Tibial nerve (tissue), 4 donors: ENCODE measurements at regions not wholly inside any gene's neighbourhood (a gene's known extent, or its start where the extent isn't known, plus 50 kb on each side); places are given as distances from the start of the nearest gene placed in this dataset.

Source experiments
- DNase-seq, 2 donors: peaks; one replicate each; pipeline ENCODE4 v3.0.0-alpha.2; 2019; ENCODE audit warnings: low spot score in 2 of 2
- H3K27ac ChIP-seq, 4 donors: fragments of 200-600 bp; sonication (generic) in 3 of 4; one replicate each; pipeline ENCODE4 v1.5.1; 2017 to 2019; ENCODE audit warnings: mild to moderate bottlenecking in 1 of 4
- H3K27me3 ChIP-seq, 2 donors: fragments of 200-600 bp; sonication (generic) in 1 of 2; one replicate each; pipeline versions ENCODE4 v1.5.1 to v1.6.0; 2017 to 2019
- H3K36me3 ChIP-seq, 3 donors: fragments of 200-600 bp; sonication (generic); one replicate each; pipeline ENCODE4 v1.5.1; 2018 to 2019
- H3K4me1 ChIP-seq, 4 donors: fragments of 200-600 bp; sonication (generic) in 3 of 4; one replicate each; pipeline ENCODE4 v1.5.1; 2017 to 2019
- H3K4me3 ChIP-seq, 4 donors: fragments of 200-600 bp; sonication (generic) in 3 of 4; one replicate each; pipeline ENCODE4 v1.5.1; 2017 to 2019; ENCODE audit warnings: mild to moderate bottlenecking in 1 of 4, moderate library complexity in 1 of 4
- H3K9me3 ChIP-seq, 4 donors: fragments of 200-600 bp; sonication (generic) in 3 of 4; one replicate each; pipeline ENCODE4 v1.5.1; 2017 to 2019
- CTCF ChIP-seq, 5 experiments: fragments of 200-600 bp in 3 of 5; fragments of 450-650 bp in 2 of 5; sonication (generic) in 3 of 5; IDR thresholded peaks; one replicate each; pipeline ENCODE4 v1.5.1; 2016 to 2019; ENCODE audit warnings: antibody characterized with exemption in 5 of 5, mild to moderate bottlenecking in 3 of 5, moderate library complexity in 2 of 5
- EP300 ChIP-seq, 2 donors: sonication (generic); formaldehyde crosslinking; IDR thresholded peaks; one replicate each; pipeline ENCODE4 v1.6.1; 2017; ENCODE audit warnings: antibody characterized with exemption in 2 of 2, mild to moderate bottlenecking in 1 of 2
- POLR2A ChIP-seq, 2 donors: fragments of 450-650 bp; IDR thresholded peaks; one replicate each; pipeline ENCODE4 v1.6.1; 2017; ENCODE audit warnings: antibody characterized with exemption in 2 of 2, mild to moderate bottlenecking in 2 of 2, moderate library complexity in 2 of 2
- WGBS, 2 donors: methylation state at CpG; one replicate each; pipeline ENCODE4 v1.1.5; 2018; 5-methylcytosine and 5-hydroxymethylcytosine counted together

DNA sequence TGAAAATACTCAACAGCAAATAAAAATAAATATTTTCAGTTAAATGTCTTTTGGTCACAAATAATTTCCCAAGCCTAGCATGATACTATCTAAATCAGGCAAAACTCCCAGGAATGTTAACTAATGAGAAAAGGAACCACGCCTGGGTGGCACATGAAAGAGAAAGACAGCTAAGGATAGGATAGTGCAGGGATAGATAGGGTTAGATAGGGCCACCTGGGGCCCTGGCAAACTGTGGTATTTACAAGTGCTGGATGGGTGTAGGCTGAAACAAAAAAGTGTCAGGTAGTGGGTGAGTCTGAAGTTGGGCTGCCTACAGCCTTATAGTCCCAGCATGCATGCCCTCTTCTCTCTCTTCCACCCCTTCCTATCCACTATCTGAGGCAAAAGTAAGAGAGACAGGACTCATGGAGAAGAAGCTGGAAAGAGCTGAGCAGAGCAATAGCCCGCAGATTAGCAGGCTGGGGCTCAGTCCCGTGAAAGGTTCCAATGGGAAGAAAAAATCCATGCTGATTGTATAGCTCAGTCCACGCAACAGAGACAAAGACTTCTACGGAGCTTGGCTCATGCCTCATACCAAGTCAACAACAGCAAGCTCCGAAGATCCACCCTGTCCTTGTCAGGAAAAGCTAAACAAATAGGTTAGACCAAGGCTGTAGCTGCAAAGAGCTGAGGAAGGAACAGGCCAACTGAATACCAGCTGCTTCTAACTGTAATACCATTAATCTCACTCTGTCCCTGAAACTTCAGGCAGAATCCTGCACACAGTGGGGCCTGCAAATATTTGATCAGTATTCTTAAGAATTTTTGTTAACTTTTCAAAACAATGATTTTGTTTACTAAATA is 342.1 kb upstream of the ATP11B start:
- Histone ChIP-seq H3K9me3 (peaks cover 0 to 10% (median 0%) of the 10 kb centered on the region in 4 donors), H3K4me1 (no peaks in the 10 kb centered on the region), H3K27me3 (no peaks in the 10 kb centered on the region), H3K4me3 (no peak overlapping the region), H3K27ac (no peak overlapping the region), H3K36me3 (no peaks in the 10 kb centered on the region)
- no peak for DNase-seq
- 84 to 89% methylated on average over 6 of the region's 6 CpGs for WGBS, 2 donors
- TF ChIP-seq POLR2A (IDR thresholded peaks at IDR 0.05) (no peak), EP300 (IDR thresholded peaks at IDR 0.05) (no peak), CTCF (IDR thresholded peaks at IDR 0.05) (no peak)

DNA sequence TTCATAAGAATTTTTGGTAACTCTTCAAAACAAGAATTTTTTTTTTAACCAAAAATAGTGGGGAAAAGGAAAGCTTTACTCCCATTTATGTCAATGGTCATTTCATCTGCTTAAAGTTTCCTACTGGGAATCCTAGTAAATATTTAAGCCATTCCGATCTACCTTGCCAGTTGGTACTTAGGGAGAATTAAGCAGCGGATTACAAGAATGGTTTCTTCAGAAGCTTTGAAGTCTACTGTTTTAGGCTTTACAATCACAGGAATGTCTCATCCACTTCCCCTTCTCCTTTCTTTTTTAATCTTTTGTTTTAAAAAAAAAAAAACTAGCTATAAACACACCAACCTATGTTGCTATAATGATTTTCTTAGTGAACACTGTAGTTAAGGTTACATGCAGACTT is 341.4 kb upstream of the ATP11B start:
- no peak overlapping the region for H3K4me3 ChIP-seq
- no peaks in the 10 kb centered on the region for H3K27me3 ChIP-seq
- H3K4me1 ChIP-seq, result no peaks in the 10 kb centered on the region
- 87 to 93% methylated on average over 2 of the region's 2 CpGs for WGBS, 2 donors
- H3K27ac ChIP-seq, result no peak overlapping the region
- H3K9me3 ChIP-seq, result peaks cover 0 to 10% (median 0%) of the 10 kb centered on the region in 4 donors
- H3K36me3 ChIP-seq, result no peaks in the 10 kb centered on the region
- DNase-seq, result no peak
- no peak for TF ChIP-seq CTCF (IDR thresholded peaks at IDR 0.05)
- TF ChIP-seq POLR2A (IDR thresholded peaks at IDR 0.05), result no peak
- no peak for TF ChIP-seq EP300 (IDR thresholded peaks at IDR 0.05)

- 80 to 84% methylated on average over 3 of the region's 3 CpGs for WGBS, 2 donors
- TF ChIP-seq POLR2A (IDR thresholded peaks at IDR 0.05) (no peak), EP300 (IDR thresholded peaks at IDR 0.05) (no peak), CTCF (IDR thresholded peaks at IDR 0.05) (no peak)
- no peak overlapping the region for H3K4me3 ChIP-seq
- H3K27me3 ChIP-seq, result no peaks in the 10 kb centered on the region
- DNase-seq, result no peak
- H3K4me1 ChIP-seq, result no peaks in the 10 kb centered on the region
- peaks cover 0 to 10% (median 0%) of the 10 kb centered on the region in 4 donors for H3K9me3 ChIP-seq
- no peak overlapping the region for H3K27ac ChIP-seq
- no peaks in the 10 kb centered on the region for H3K36me3 ChIP-seq
Measured at GRCh38 chr3:182455011-182455410, 338.3 kb upstream of the ATP11B start.

DNA sequence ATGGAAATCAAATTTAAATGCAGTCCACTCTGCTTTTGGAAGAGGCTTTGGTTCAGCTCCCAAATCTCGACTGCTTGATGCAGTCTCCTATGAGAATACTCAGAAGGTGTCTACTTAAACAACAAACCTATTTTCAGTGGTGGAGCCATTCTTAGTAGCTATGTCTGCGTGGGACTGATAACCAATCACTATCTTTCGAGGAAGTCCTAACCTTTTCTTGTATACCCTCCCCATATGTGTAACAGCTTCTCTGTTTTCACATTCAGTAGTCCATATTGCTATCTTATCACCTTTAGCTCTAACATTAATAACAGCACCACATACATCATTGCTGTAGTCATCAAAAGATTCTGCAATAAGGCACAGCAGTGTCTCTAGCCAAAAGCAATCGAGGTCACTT is 333.0 kb upstream of the ATP11B start:
- Histone ChIP-seq H3K36me3 (no peaks in the 10 kb centered on the region), H3K4me1 (peaks cover 0 to 3% (median 0%) of the 10 kb centered on the region in 4 donors), H3K4me3 (no peak overlapping the region), H3K27me3 (no peaks in the 10 kb centered on the region), H3K9me3 (peaks cover 0 to 21% (median 2%) of the 10 kb centered on the region in 4 donors), H3K27ac (no peak overlapping the region)
- WGBS, 2 donors, result 75 to 81% methylated on average over 4 of the region's 4 CpGs
- DNase-seq, result no peak
- no peak for TF ChIP-seq CTCF (IDR thresholded peaks at IDR 0.05)

DNA sequence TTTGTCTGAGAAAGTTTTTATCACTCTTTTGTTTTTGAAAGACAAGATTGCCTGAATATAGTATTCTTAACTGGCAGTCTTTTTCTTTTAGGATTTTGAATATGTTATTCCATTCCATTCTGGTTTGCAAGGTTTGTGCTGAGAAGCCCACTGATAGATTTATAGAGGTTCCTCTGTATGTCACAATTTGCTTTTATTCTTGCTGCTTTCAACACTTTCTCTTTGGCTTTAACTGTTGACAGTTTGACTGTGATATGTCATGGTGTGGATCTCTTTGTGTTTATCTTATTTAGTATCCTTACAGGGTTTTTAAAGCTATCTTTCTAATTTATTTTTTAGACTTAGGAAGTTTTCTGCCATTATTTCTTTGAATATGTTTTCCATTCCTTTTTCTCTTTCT is 331.2 kb upstream of the ATP11B start:
- no peak for TF ChIP-seq EP300 (IDR thresholded peaks at IDR 0.05)
- no peak for TF ChIP-seq POLR2A (IDR thresholded peaks at IDR 0.05)
- no peak for TF ChIP-seq CTCF (IDR thresholded peaks at IDR 0.05)
- Histone ChIP-seq H3K27ac (no peak overlapping the region), H3K27me3 (no peaks in the 10 kb centered on the region), H3K4me3 (no peak overlapping the region), H3K36me3 (no peaks in the 10 kb centered on the region), H3K4me1 (peaks cover 0 to 3% (median 0%) of the 10 kb centered on the region in 4 donors), H3K9me3 (peaks cover 0 to 17% (median 2%) of the 10 kb centered on the region in 4 donors)
- DNase-seq, result no peak
